NOMO-1 (cell line): ENCODE measurements at regions not wholly inside any gene's neighbourhood (a gene's known extent, or its start where the extent isn't known, plus 50 kb on each side); places are given as distances from the start of the nearest gene placed in this dataset.

ENCODE experiments used
- DNase-seq, 2 experiments: peaks; one replicate each; lab custom pipeline; 2025; ENCODE audit not compliant: unreplicated experiment in 2 of 2; lab: John Stamatoyannopoulos, UW

DNA sequence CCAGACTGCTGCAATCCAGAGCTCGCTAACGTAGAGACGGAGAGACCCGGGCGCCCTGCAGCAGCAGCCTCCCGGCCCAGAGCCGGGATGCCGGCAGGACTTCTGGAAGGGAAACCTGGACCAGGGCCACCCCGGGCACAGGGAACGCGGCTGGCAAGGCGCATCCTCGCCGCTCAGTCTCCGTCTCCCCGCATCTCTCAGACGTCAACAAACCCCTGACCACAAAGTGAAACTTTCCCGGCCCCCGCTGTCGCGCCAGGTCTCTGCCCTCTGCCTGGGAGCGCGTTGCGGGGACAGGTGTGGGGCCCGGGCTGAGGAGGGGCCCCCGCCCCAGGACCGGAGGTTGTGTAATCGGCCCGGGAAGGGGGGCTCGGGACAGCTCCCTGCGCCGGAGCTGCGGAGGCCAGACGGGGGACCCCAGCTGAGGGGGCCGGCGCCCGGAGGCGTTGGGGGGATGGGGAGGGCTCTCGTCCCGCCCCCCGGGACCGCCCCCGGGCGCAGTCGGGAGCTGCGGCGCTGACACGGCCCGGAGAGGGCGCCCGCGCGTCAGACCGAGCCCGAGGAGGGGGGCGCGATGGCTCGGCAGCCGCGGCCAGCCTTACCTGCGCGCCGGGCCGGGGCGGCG is 116.6 kb upstream of the HIVEP3 start:
- DNase-seq, result peak in 1 of 2 experiments; percentile 71

DNA sequence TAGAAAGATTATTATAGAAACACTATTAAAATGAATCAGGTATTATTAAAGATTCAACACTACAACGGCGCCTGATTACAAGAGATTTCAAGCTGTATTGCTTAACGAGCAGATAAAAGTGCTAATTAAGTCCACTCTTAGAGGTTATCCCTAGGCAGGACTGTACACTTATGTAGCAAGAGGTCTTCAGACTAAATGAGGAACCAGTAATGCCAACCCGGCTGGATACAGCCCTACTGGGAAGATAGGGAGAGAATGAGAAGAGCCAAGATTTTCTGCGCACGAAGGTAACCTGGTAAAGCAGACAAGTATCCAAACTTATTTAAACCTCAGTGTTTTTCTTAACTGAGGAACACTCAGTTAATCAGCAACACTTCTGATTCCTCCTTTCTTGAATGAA is 115.7 kb upstream of the HIVEP3 start:
- peak in 1 of 2 experiments; percentile 65 for DNase-seq

DNA sequence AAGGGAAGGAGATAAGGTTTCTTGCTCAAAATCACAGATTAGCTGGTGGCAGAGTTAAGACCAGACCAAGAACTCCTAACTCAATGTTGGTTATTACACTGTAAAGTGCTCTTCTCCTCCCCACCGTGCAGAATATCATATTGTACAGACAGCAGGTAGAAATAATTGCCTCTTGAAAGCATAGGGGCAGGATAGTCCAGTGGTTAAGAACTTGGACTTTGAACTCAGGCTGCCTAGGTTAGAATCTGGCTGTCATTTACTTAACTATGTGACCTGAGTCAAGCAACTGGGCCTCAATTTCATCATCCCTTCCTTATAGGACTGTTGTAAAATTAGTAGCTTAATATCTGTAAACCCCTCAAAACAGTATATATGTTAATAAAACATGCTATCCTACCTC is 114.9 kb upstream of the HIVEP3 start:
- DNase-seq, result peak in 1 of 2 experiments; percentile 32

DNA sequence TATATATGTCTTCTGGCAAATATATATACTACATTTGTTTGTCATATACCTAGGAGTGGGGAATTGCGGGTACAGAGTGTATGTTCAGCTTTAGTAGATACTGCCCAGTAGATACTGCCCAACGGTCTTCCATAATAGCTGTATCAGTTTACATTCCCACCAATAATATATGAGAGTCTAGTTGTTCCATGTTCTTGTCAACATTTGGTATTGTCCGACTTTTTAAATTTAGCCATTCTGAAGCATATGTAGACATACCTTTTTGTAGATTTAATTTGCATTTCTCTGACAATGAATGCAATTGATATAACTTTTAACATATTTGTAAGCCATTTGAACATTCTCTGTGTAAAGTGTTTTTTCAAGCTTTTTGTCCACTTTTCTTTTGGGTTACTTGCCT is 99.0 kb upstream of the HIVEP3 start:
- no peak for DNase-seq

DNA sequence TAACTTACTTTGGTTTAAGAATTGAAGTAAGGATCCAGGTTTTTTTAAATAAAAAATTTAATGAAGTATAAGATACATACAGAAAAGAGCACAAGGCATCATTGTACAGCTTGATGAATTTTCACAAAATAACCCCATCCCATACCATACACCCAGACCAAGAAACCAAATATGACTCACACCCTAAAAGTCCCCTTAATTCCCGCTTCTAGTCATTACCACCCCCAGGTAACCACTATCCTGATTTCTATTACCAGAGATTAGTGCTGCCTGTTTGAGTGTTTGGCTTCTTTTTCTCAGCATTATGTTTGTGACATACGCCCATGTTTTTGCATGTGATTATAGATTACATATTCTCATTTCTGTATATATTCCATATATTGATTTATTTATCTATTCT is 98.5 kb upstream of the HIVEP3 start:
- DNase-seq, result no peak

DNA sequence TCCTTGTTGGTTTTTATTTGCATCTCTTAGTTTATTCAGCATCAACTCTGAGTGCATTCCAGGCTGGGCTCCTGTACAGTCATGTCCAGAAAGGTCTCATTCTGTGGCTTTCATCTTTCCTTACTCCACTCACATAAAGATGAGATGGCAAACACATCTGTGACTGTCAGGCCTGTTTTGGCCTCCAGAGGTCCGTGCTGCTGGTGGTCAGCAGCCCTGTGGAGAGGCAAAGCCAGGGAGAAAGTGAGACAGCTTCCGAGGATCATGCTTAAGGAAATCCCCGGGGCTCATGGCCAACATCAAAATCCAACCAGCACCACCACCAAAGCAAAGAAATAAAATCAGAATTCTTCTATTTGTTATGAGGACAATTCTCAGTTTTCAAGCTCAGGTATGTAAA is 96.1 kb upstream of the HIVEP3 start:
- no peak for DNase-seq

DNA sequence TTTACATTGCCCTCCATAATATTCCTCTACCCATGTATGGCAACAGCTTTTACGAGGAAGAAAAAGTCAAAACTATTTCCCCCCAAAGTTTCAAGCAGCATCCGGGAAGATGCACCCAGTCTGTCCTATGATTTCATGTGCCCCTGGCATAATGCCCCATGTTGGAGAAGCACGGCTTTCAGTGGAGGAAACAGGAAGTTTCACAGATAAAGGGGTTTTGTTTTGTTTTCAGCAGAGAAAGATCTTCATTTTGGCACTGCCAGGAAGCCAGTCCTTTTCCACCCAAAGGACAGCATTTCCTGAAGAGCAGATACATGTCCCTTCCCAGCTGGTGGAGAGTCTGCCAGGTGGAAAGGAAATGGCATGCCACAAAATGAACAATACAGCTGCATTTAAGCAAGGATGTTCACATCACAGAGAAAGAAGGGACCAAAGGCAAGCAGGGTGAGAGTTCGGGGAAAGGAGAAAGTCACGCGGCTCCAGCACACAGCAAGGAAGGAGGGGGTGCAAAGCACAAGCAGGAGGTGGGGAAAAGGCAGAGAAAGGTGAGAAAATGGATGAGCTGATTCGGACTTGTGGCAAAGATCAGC is 95.3 kb upstream of the HIVEP3 start:
- DNase-seq, result no peak

DNA sequence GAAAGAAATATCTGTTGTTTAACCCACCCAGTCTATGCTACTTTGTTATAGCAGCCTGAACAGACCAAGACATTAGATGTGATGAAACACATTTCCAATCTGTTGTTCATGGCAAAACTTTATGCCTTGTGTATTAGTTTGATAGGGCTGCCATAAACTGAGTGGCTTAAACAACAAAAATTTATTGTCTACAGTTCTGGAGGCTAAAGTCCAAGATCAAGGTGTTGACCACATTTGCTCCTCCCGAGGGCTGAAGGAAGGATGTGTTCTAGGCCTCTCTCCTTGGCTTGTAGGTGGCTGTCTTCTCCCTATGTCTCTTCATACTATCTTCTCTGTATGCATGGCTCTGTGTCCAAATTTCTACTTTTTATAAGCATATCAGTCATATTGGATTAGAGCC is 94.1 kb upstream of the HIVEP3 start:
- no peak for DNase-seq

DNA sequence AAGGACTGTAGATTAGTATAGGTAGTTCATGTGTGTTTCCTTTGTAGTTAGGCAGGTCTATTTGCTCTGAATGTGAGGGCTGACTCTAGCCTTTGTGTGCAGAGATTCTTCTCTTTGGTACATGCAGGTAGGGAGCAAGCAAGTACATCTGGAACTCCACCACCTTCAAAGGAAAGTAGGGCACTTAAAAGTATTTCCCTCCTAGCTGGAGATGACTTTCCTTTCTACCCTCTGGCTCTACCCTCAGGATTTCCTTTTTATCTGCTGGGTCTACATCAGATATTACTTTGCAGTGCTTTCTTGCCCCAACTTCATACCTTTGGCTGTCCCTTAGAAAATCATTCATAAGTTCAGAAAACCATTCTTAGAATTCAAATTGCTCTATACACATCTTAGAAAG is 91.7 kb upstream of the HIVEP3 start:
- DNase-seq, result no peak

DNA sequence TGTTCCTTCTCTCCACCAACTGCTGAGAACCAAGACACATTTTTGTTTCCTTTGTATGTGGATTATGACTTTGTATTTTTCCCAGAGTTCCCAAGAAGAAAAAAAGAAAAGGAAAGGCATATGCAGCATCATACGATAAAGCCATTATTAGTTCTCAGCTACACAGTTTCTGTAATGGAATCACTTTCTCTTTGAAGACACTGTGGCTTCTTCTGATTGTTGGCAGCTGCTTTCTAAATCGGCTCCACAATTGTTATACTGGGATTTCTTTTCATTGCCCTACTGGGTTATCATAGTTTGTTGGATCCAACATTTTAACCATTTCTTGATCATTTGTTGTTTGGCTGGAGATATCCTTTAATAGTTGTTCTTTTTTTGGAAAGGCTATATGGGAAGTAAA is 89.5 kb upstream of the HIVEP3 start:
- no peak for DNase-seq

DNA sequence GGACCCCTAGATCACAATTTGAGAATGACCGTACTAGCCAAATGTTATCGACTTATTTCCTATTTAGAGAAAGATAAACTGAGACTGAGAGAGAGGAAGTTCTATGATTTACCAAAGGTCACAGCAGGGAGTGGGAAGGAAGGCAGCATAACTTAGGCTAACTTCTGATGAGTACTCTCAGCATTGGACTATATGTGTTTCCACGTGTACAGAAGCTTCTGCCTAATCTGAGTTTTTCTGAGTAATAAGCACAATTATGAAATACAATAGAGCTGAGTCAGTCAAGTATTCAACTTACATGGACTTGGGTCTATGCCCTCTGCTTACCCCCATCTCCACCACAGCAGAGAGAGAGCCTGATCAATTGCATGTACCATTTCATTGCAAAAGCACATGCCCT is 88.1 kb upstream of the HIVEP3 start:
- DNase-seq, result no peak

DNA sequence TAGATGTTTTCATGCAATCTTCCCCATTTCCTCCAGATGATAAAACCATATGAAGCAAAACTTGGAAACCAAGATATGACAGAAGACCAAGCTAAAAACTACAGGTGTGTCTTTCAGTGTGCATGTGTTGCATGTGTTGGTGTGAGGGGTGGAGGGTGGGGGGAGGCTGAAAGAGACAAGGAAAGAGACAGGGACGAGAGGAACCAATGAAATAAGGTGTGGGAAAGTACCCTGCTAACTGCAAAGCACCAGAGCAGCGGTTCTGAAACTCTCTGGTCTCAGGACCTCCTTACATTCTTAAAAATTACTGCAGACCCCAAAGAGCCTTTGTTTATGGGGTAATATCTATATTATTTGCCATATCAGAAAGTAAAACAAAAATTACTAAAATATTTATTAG is 87.4 kb upstream of the HIVEP3 start:
- DNase-seq, result no peak

DNA sequence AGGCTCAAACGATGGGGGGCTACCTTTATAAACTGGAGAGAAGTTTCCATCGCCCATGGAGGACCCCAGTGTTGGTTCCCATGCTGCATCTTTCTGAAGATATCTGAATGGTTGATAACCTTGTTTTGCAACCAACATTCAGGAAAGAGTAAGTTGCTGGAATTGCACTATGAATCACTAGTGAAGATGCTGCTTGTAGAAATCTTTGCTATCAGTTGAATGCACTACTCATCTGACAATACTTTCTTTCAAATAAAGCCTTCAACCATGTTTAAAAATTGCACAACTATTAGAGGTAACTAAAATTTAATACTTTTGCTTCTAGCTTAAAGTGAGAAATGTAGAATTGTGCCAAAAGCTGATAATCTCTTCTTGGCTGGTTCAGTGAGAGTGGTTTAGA is 86.8 kb upstream of the HIVEP3 start:
- no peak for DNase-seq

DNA sequence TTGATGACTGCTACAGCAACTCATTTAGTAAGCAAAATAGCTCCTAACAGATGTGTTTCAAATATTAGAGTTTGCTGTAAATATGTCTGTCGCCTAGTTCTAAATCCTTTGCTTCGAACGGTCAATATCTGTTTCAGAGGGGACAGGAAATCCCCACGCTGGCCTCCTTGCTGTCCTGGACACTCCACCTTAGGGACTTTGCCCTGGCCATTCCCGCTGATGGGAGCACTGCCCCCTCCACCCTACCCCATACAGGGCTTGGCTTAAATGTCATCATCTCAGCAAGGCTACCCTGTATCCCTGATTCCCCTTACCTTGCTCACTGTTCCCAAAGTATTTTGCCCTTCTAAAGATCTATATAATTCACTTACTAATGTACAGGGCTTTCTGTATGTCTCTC is 86.1 kb upstream of the HIVEP3 start:
- DNase-seq, result no peak

DNA sequence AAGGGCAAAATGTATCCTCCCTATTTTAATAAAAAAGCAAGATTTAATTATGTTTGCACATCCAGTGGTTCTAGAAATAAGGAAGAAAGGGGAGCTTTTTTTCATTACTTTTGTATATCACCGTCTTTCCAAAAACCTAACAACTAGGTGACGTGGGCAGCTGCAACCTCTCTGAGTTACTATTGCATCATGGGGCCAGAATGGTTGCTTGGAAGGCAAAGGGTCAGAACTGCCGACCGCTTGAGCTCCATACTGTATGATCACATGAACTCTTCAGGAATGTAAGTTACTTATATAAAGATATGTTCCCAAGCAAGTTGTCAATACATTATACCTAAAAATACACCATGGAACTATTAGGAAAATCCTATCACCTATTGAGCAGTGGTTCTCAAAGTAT is 85.6 kb upstream of the HIVEP3 start:
- DNase-seq, result no peak

DNA sequence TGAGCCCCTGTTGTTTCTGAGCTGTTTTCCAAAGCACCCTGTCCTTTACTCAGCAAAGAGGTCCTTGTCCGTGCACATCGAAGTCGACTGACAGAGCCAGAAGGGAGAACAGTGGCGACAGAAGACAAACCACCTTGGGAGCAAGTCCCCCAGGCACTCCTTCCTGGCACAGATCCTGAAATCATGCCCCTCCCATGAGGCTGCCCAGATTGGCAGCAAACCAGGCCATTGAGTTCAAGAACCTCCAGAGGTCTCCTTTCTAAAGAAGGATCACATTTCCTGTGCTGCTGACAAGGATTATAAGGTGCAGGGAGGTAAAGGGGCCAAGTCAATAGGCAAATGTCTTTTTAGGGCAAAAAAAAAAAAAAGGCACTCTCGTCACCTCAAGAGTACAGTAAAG is 84.7 kb upstream of the HIVEP3 start:
- no peak for DNase-seq

DNA sequence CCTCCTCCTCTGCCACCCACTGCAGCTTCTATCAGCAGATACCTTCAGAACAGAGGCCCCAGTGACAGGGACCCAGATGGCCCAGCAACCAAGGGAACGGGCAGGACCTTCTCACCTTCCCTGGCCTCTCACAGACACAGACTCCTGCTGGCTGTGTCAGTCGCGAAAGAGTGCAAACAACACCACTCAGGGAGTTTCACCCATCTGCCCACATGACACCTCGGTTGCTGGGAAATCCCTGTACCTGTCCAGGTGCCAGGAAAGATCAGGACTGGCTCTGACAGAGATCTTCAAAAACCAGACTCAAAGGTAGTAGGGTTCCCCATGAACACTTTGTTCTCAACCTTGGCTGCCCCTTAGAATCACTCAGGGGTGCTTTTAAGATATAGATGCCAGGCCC is 83.5 kb upstream of the HIVEP3 start:
- DNase-seq, result no peak

DNA sequence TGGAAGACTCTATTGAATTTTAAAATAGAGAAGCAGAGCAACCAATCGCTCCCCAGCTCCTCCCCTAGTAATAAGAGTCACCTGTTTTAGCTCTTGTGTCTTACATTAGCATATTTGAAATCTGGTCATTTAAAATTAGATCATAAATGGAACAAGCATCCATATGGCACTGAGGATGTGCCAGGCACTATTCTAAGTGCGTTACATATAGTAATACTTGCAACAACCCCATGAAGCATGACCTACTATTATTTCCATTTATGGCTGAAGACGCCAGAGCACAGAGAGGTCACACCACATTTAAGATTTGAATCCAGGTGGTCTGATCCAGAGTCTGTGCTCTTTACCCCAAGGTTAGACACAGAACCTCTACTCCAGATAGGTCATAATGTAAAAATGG is 82.0 kb upstream of the HIVEP3 start:
- DNase-seq, result no peak

DNA sequence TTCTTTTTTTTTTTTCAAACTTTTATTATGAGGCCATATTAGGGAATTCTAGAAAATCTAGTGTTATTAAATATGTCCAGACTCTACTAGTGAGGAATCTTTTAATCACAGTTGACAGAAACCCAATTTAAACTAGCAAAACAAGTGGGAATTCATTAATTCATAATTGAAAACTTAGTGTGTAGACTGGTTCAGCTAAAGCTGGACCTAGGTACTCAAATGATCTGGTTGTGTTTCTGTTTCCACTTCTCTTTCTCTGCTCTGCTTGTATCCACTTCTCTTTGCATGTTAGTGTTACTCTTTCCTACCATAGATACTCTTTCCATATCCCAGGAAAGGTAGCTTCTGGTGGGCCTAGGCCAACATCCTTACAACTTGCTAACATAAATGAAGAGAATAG is 81.2 kb upstream of the HIVEP3 start:
- no peak for DNase-seq

DNA sequence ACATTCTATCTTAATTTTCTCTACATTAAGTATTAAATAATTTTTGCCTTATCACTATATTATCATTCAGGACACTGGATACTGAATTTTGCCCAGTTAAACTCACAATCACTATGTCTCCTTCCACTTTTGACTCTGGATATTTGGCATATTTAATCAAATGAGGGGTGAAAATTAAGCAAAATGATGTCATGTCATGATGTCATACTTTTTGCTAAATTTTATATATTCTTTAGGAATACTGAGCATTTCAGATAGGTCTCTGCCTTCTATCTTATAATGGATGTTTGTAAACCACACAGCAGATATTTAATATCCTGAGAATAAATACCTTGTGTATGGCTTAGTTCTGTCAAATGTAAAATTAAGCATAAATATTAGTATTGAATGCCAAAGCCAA is 79.5 kb upstream of the HIVEP3 start:
- no peak for DNase-seq

DNA sequence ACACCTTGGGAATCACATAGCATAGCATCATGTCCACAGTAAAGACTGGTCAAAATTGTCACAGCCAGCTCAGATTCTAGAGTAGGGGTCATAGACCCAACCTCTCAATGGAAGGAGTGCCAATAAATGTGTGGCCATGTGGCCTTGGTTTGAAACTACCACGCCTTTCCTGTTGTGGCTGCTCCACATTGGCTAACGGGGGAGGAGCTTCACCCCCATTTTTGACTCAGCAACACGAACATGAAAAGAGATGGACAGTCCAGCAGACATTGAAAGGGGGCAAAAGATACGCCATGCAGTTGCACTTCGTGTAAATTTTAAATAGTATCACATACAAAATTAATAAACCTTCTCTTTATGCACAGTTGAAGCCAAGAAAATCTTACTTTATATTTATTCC is 78.4 kb upstream of the HIVEP3 start:
- DNase-seq, result no peak

DNA sequence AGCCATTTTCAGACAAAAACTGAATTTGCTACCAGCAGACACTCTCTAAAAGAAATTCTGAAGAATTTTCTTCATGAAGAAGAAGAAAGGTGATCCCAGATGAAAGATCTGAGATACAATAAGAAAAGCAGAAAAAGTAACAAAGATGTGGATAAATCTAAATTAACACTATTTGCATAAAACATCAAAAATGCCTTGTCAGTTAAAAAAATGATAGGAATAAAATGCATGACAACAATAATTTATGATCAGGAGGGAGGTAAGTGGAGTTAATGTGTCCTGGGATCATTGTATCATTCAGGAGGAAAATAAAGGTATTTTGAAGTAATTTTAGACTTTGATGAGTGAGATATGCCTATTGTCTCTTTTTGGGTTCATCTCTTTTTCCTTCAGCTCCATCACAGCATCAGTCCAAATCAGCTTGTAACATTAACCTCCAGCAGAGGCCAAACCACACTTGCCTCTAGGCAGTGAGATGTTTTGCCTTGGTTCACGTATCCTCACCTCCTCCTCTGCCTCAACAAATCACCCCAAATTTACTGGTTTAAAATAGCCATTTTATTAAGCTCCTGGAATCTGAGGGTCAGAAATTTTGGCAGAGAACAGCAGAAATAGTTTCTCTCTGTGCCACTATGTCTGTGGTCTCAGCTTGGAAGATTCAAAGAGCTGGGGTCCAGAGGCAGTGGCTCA is 76.9 kb upstream of the HIVEP3 start:
- no peak for DNase-seq
